HG03095 (cell line): ENCODE measurements at regions not wholly inside any gene's neighbourhood (a gene's known extent, or its start where the extent isn't known, plus 50 kb on each side); places are given as distances from the start of the nearest gene placed in this dataset.

Experiments used
- ATAC-seq: cut with Tn5 transposase; IDR thresholded peaks from one replicate; pipeline ENCODE4 v1.9.1; 2021; ENCODE audit warnings: moderate library complexity; ENCODE audit not compliant: unreplicated experiment

DNA sequence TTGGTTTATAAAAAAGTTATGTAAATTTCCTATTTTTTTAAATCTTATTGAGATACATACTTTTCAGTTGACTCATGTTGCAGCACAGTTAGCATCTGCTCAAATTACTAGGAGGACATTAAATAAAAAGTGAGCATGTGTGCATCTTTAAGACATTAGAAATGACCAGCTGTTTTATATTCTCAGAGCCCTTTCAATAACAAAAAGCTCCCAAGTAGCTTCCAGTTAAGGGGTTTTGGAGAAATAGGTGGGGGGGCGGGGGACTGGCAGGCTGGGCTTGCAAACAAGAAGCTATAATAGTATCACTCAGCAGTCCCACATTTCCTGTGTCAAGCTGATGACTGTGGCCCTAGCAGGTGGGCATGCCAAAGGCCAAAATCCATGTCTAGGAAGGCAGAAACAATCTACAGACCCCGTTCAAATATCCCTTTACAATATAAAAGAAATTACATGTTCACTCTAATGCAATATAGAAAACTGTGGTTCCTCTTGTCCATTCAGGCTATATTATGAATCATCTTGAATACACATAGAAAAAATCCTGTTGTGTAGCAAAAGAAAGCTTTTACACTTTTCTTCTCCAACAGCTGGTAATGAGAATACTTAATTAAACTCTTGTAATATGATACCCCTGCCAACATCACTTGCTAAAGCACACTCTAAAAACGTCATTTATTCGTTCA, 1713.2 kb upstream of the SLC10A2 start:
- ATAC-seq: no peak

GRCh38 chr13:104773775-104774174, 1707.6 kb upstream of the SLC10A2 start:
- no peak for ATAC-seq

DNA sequence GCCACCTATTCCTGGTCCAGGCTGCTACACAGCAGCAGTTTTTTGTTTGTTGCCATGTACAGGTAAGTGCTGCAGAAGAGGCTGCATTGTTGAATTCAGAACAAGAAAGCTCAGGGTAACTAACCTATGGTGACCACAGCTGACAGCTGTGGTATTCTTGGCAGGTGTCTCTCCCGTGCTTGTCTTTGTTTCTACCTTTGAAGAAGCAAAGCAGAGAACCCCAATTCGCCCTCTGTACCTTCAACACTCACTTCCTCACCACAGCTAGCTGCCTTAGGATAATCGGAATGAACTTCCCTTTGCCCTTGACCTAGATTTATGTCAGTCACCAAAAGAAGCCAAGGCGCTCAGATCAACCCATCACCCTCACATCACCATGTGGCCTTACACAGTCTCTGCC, 1703.3 kb upstream of the SLC10A2 start:
- ATAC-seq: no peak

DNA sequence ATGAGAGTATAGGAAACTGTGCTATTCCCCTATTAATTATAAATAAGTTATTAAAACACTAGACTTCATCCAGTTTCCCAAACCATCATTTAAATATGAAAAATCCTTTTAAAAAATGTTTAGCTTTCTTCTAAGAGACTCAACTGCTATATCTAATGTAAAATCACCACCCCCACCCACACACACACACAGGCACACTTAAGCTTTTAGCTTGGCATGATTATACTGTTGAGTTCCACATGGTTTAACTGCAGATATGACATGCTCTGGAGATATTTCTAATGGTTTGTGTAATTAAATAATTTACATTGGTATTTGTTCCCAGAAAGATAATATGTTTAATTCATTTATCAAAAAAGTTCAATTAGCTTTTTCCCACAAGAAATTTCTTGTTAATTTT, 1700.1 kb upstream of the SLC10A2 start:
- ATAC-seq: no peak

- no peak for ATAC-seq
Observed at GRCh38 chr13:104764600-104764999, 1698.4 kb upstream of the SLC10A2 start.

- no peak for ATAC-seq
Observed at GRCh38 chr13:104759069-104759468, 1692.9 kb upstream of the SLC10A2 start.

DNA sequence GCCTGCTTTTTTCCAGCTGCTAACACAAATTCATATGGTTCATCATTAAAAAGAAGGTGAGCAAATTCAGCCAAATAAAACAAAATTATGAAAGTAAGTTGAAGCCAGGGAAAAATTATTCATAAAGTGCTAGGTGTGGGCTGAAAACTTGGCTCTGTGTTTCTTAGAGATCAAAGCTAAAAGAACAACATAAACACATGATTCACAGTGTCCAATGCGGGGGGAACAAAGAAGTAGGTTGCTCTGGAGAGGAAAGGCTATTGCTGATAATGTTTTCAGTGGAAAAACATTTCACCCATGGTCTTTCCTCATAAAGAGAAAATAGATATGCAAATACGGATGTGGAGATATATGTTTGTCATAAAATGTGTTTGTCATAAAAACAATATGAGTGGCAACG, 1691.5 kb upstream of the SLC10A2 start:
- no peak for ATAC-seq

- ATAC-seq: no peak
Observed at GRCh38 chr13:104750377-104750776, 1684.2 kb upstream of the SLC10A2 start.

DNA sequence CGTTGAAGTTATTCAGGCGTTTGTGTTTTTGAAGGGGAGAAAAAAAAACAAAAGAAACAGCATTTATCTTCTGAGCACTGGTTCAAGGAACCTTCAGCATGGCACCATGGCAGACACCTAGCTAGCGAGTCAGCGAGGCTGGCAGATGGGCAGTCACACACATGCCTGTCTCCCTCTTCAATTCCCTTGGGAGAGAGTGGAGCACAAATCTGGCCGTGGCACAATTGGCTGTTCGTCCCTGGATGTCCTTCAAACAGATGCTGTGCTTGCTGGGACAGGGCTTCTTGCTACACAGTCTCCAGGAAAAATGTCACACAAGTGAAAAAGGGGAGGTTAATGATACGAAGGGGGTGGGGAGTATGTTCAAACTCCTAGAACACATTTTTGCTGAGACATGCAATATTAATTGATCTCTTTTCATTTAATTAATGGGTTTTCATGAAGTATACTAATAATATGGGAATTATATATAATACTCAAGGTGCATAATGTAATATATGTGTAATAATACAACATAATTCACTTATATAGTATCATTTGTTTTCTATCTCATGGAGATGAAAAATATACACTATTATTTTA, 1674.5 kb upstream of the SLC10A2 start:
- no peak for ATAC-seq

DNA sequence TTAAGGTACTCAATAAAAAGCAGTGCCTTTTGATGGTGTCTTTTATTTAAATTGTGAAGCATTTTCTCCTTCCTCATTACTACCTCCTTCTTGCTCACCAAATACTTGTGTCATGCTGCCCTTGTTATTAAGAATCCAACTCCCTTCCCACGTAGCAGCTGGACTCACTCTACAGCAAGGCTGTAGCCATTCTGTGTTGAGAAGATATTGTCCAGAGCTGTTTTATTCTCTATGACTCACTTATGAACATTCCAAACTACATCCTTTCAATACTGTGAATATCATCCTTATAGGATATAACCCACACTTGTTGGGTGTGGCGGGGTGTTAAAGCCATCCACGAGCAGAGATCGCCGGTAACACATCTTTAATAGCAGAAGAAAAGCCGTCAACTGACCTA, 1671.5 kb upstream of the SLC10A2 start:
- no peak for ATAC-seq

- no peak for ATAC-seq
Observed at GRCh38 chr13:104733427-104733826, 1667.2 kb upstream of the SLC10A2 start.

- no peak for ATAC-seq
Observed at GRCh38 chr13:104715111-104715510, 1648.9 kb upstream of the SLC10A2 start.

DNA sequence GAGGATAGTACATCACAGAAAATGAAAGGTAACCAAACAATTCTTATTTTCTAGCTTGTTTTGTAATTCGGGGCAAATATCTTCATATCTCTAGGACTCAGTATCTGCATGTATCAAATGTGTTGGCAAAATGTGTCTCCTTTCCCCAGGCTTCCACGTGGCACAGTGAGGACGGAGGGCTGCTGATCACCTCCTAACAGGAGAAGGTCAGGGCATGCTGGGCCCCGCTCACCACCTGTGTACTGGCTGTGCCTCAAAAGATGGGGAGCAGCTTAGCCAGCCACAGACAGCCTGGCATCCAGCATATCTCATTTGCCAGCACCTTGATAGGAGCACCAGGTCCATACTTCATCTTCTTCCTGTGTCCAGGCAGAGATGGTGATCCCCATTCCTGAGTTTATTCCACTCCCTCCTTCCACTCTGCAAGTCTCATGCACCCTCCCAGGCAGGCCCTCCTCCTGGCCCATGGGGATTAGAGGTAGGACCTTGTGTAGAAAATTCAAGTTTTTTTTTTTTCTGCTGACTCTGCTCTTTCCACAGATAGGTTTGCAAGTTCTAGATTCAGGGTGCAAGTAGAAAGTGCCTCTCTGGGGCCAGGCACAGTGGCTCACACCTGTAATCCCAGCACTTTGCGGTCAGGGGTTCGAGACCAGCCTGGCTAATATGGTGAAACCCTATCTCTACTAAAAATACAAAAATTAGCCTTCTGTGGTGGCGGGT, 1639.0 kb upstream of the SLC10A2 start:
- ATAC-seq: no peak

DNA sequence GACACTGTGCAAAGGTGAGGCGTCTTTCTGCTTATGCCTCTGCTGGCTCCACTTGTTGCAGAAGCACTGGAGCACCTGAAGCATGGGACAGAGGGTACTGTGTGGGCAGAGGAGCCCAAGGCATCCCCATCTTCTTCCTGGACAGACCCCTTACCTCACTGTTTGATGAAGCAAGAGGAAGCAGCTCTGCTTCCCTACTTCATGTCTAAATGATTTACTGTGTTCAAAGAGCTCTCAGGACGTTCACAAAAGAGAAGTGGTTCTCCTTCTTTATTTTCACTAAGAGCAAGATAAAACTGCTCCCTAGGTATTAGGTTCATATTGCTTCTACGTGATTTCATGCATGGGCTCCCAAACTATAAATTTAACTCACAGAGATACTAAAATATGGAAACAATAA, 1635.4 kb upstream of the SLC10A2 start:
- no peak for ATAC-seq

DNA sequence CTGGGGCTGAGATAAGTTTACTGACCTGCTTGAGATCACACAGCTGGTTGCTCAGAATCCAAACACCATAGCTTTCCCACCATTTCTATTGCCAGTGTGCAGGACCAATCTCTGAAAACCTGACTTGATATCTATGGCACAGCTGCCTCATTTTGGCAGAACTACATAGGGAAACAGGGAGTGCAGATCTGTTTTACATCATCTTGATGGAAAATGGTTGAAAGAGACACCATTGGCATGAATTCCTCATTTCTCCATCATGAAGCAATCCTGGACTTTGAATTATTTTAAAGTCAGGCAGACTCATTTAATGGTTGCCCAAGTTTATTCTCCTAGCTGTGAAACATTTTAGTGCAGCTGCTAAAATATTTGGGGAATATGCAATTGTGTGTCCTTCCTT, 1628.2 kb upstream of the SLC10A2 start:
- ATAC-seq: no peak

- ATAC-seq: no peak
Observed at GRCh38 chr13:104693126-104693525, 1626.9 kb upstream of the SLC10A2 start.

DNA sequence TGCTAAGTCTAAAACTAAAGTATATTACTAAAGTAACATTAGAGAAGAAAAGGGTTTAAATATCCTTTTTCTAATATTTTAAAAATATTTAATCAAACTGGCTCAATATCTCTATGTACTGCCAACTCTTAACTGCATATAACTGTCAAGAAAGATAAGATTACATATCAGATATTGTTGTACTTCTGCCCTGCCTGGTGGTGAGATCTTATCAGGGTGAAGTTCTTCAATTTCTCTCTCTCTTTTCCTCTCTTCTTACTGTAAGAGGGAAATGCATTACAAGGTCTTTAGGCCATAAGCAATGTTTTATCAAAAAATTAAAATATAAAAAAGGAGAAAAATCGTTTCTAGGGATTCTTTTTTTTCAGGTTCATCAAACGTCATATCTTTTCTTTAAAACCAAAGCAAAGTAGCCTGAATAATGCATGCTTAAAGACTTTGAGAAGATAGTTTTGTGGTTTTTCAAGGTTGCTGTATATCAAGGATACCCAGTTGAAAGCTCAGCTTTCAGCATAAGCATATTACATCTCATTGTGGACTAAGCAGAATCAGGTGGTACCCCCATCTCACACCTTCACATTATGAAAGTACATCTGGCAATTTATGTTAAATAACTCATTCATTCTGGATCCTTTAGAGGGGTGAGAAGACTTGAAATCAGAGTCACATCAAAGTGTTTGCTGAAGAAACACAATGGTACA, 1625.7 kb upstream of the SLC10A2 start:
- no peak for ATAC-seq

DNA sequence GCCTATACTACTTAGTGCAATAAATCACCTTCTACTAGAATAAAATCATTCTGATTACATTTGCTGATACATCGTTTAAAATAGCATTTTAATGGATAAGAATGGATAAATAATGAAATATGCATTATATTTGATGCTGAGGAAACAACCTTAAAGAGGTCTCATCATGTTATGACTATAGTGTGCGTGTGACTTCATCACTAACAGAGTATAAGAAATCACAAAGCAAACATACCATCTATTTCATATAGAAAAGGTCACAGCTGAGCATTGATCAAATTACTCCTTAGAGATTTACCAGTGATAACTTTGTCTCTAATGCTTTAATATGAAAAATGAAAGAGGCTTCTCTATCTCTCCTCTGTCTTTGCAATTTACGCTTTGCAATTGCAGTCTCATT, 1620.3 kb upstream of the SLC10A2 start:
- ATAC-seq: no peak

DNA sequence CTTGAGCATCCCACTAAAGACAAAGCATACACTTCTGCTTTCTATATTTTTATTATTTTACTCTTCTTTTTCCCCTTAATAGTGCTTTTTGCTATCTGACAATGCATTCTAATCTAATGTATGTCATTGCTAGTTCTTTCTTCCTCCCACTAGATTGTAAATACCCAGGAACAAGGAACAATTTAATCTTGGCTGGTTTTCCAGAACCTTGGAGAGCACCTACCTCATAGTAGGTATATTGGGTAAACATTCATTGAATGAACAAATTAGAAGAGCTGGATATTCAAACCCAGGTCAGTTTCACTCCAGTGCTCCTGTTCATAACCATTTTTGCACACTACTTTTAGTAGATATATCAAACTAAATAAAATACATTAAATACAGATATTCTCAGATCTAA, 1617.6 kb upstream of the SLC10A2 start:
- no peak for ATAC-seq

DNA sequence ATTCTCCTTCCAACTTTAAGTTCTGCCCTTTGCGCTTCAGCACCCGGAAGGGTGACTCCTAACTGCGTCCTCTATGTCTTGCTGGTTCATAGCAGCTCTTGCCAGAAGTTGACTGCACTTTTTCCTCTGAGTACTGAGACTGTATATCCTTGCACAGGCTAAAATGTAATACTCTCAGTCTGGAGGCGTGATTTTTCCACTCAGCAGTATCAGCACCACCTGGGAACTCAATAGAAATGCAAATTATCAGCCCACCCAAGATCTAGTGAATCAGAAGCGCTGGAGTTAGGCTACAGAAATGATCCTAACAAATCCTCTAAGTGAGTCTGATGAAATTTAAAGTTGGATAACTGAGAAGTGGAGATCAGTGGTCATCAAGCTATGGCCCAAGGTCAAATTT, 1611.9 kb upstream of the SLC10A2 start:
- no peak for ATAC-seq

DNA sequence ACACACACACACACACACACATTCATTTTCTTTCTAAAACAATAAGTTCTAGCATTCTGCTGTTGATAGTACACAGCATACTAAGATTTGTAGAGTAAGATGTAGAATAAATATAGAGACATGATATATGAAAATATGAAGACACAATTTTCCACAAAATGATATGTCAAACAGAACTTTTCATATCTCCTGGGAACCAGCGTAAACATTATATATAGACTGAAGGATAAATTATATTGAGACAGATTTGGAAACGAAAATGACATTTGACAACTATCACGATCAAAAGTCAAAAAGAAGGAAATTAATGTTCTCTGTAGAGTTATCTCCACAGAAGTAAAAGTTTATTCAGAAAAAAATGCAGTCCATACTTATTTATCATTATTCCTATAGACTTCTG, 1605.7 kb upstream of the SLC10A2 start:
- ATAC-seq: no peak

DNA sequence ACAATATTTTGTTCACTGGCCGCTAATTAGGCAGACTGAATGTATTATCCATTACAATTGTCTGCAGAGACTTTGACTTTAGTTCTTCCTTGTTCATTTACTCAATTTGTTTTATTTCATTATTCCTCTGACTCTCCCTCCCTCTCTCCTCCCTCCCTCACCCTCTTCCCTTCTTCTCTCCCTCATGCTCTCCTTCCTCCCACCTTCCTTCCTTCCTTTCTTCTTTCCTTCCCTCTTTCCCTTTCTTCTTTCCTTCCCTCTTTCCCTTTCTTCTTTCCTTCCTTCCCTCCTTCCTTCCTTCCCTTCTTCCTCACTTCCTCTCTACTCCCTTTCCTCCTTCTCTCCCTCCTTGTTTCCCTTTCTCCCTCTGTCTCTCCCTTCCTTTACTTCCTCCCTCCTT, 1591.0 kb upstream of the SLC10A2 start:
- ATAC-seq: no peak
